ENCODE measurements at regions not wholly inside any gene's neighbourhood (a gene's known extent, or its start where the extent isn't known, plus 50 kb on each side); places are given as distances from the start of the nearest gene placed in this dataset.

- H3K4me3 ChIP-seq (ENCODE audit: low read depth, low read length): no peak overlapping the region
- H3K27ac ChIP-seq (ENCODE audit: extremely low read depth, low read depth, low read length): no peak overlapping the region
- ChIA-PET POLR2A (no interaction called here), CTCF (no interaction called here)
- H3K36me3 ChIP-seq (ENCODE audit: control insufficient read depth in 2 of 2, insufficient read depth in 1 of 2, low read length in 2 of 2): no peaks in the 10 kb centered on the region
- no peaks in the 10 kb centered on the region for H3K4me1 ChIP-seq (ENCODE audit: control insufficient read depth, insufficient read depth, low read length)
- TF ChIP-seq ZNF530 (tag by site-specific recombination; IDR thresholded peaks at IDR 0.05; ENCODE audit: low read depth): no peak
- H3K9me3 ChIP-seq (ENCODE audit: control insufficient read depth, insufficient read depth, low read depth, low read length): no peaks in the 10 kb centered on the region
Measured at GRCh38 chr14:42628602-42629001, 1021.9 kb downstream of the LRFN5 start.

- Histone ChIP-seq H3K27ac (ENCODE audit: extremely low read depth, low read depth, low read length) (no peak overlapping the region), H3K4me1 (ENCODE audit: control insufficient read depth, insufficient read depth, low read length) (no peaks in the 10 kb centered on the region), H3K36me3 (ENCODE audit: control insufficient read depth in 2 of 2, insufficient read depth in 1 of 2, low read length in 2 of 2) (no peaks in the 10 kb centered on the region), H3K4me3 (ENCODE audit: low read depth, low read length) (no peak overlapping the region), H3K9me3 (ENCODE audit: control insufficient read depth, insufficient read depth, low read depth, low read length) (no peaks in the 10 kb centered on the region)
- CTCF ChIA-PET: no interaction called here
- POLR2A ChIA-PET: no interaction called here
- TF ChIP-seq HOXA7 (CRISPR knock-in tag; IDR thresholded peaks at IDR 0.05; ENCODE audit: borderline replicate concordance) (no peak), ZNF280C (tag by site-specific recombination; IDR thresholded peaks at IDR 0.05) (no peak), ZBTB26 (tag by site-specific recombination; optimal IDR thresholded peaks at IDR 0.05) (no peak), TRIM28 (IDR thresholded peaks at IDR 0.05; ENCODE audit: borderline replicate concordance, low read length) (no peak), ZNF18 (tag by site-specific recombination; IDR thresholded peaks at IDR 0.05) (no peak), ZNF23 (tag by site-specific recombination; IDR thresholded peaks at IDR 0.05; ENCODE audit: borderline replicate concordance) (no peak), ZSCAN30 (tag by site-specific recombination; IDR thresholded peaks at IDR 0.05) (no peak), ZNF26 (tag by site-specific recombination; IDR thresholded peaks at IDR 0.05) (no peak), ZNF280D (tag by site-specific recombination; IDR thresholded peaks at IDR 0.05) (no peak), ZNF302 (tag by site-specific recombination; IDR thresholded peaks at IDR 0.05; ENCODE audit: low read depth) (no peak), ZNF10 (tag by site-specific recombination; IDR thresholded peaks at IDR 0.05) (no peak), ZNF121 (tag by site-specific recombination; IDR thresholded peaks at IDR 0.05) (no peak), ZNF596 (tag by site-specific recombination; IDR thresholded peaks at IDR 0.05) (no peak)
Measured at GRCh38 chr14:42626986-42627385, 1020.3 kb downstream of the LRFN5 start.

All from HEK293 (cell line).